Inferior parietal cortex (tissue), 1 donor: ENCODE measurements at regions not wholly inside any gene's neighbourhood (a gene's known extent, or its start where the extent isn't known, plus 50 kb on each side); places are given as distances from the start of the nearest gene placed in this dataset.

Source experiments
- DNase-seq: peaks from one replicate; pipeline ENCODE4 v3.0.0-alpha.2; 2016; ENCODE audit errors: extremely low spot score

- no peak for DNase-seq
Measured at GRCh38 chr11:115572551-115572950, 68.3 kb upstream of the CADM1 start.

- DNase-seq, result no peak
Measured at GRCh38 chr11:115566180-115566764, 62.1 kb upstream of the CADM1 start.

- DNase-seq, result no peak
Measured at GRCh38 chr11:115564851-115565250, 60.6 kb upstream of the CADM1 start.

- DNase-seq, result peak; percentile 5
Measured at GRCh38 chr11:115561116-115561515, 56.9 kb upstream of the CADM1 start.

GRCh38 chr11:115558635-115559034 lies 54.4 kb upstream of the CADM1 start:
- no peak for DNase-seq

GRCh38 chr11:115557681-115558080 lies 53.5 kb upstream of the CADM1 start:
- DNase-seq, result no peak

GRCh38 chr11:115556984-115557383 lies 52.8 kb upstream of the CADM1 start:
- DNase-seq, result no peak

GRCh38 chr11:115555336-115556090 lies 51.3 kb upstream of the CADM1 start:
- no peak for DNase-seq
